Erythroblast (primary cell): ENCODE measurements at regions not wholly inside any gene's neighbourhood (a gene's known extent, or its start where the extent isn't known, plus 50 kb on each side); places are given as distances from the start of the nearest gene placed in this dataset.

Source experiments
- GATA1 ChIP-seq: IDR thresholded peaks from 2 replicates; pipeline ENCODE4 v1.6.1; 2011; ENCODE audit warnings: low read depth, mild to moderate bottlenecking, control low read depth, low read length, moderate library complexity
- POLR2A ChIP-seq: IDR thresholded peaks from 2 replicates; pipeline ENCODE4 v1.6.1; 2011; ENCODE audit warnings: mild to moderate bottlenecking, low read length

- no peak for TF ChIP-seq POLR2A
- no peak for TF ChIP-seq GATA1
These were observed 279.6 kb downstream of the TXNL1 start for GRCh38 chr18:56358608-56359280.
